NB4 (cell line): ENCODE measurements at regions not wholly inside any gene's neighbourhood (a gene's known extent, or its start where the extent isn't known, plus 50 kb on each side); places are given as distances from the start of the nearest gene placed in this dataset.

ENCODE experiments used
- CTCF ChIP-seq: IDR thresholded peaks from one replicate; pipeline ENCODE4 v1.5.1; 2012; ENCODE audit warnings: low read depth, low read length
- MAX ChIP-seq: IDR thresholded peaks from 2 replicates; pipeline ENCODE4 v1.6.1; 2011; ENCODE audit warnings: low read depth, low read length

DNA sequence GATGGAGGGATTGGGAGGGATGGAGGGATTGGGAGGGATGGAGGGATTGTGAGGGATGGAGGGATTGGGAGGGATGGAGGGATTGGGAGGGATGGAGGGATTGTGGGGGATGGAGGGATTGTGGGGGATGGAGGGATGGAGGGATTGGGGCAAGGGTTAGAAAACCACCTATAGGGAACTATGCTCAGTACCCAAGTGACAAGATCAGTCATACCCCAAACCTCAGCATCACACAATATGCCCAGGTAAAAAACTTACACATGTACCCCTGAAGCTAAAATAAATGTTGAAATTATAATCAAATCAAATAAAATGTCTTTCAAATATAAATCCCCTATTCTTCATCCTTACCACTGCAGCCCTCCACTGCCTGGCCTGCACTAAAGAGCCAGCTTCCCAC, 72.8 kb upstream of the HNRNPU start:
- no peak for TF ChIP-seq CTCF
- TF ChIP-seq MAX: no peak
